SK-N-SH (cell line): ENCODE measurements at regions not wholly inside any gene's neighbourhood (a gene's known extent, or its start where the extent isn't known, plus 50 kb on each side); places are given as distances from the start of the nearest gene placed in this dataset.

Experiments used
- EP300 ChIP-seq, 2 experiments: IDR thresholded peaks; 2 replicates each; pipeline versions ENCODE4 v1.4.0 to v1.6.1; 2012; ENCODE audit warnings: borderline replicate concordance in 1 of 2, low read depth in 1 of 2, low read length in 1 of 2
- GABPA ChIP-seq: IDR thresholded peaks from 2 replicates; pipeline ENCODE4 v1.4.0; 2012; ENCODE audit warnings: low read depth, mild to moderate bottlenecking
- GATA2 ChIP-seq: sonication (generic); formaldehyde crosslinking; IDR thresholded peaks from 2 replicates; pipeline ENCODE4 v1.5.0; 2020; ENCODE audit warnings: mild to moderate bottlenecking, missing genetic modification reagents
- IRF3 ChIP-seq: fragments of 150-350 bp; IDR thresholded peaks from 2 replicates; pipeline ENCODE4 v1.6.1; 2016; ENCODE audit warnings: mild to moderate bottlenecking, low read depth, low read length
- POLR2AphosphoS5 ChIP-seq: IDR thresholded peaks from 2 replicates; pipeline ENCODE4 v1.6.1; 2012; ENCODE audit warnings: low read depth, low read length
- RAD21 ChIP-seq: IDR thresholded peaks from 2 replicates; pipeline ENCODE4 v1.6.1; 2012; ENCODE audit warnings: mild to moderate bottlenecking, low read length
- SMC3 ChIP-seq: IDR thresholded peaks from 2 replicates; pipeline ENCODE4 v1.6.1; 2012; ENCODE audit warnings: low read depth, low read length, improper control_type of control experiment
- TEAD4 ChIP-seq: IDR thresholded peaks from 2 replicates; pipeline ENCODE4 v1.4.0; 2012; ENCODE audit warnings: mild to moderate bottlenecking, borderline replicate concordance; ENCODE audit not compliant: insufficient read depth
- USF2 ChIP-seq: fragments of 150-350 bp; IDR thresholded peaks from 2 replicates; pipeline ENCODE4 v1.6.1; 2017; ENCODE audit warnings: antibody characterized with exemption, low read length, low read depth, borderline replicate concordance
- YY1 ChIP-seq: IDR thresholded peaks from 2 replicates; pipeline ENCODE4 v1.4.0; 2012; ENCODE audit warnings: low read depth, mild to moderate bottlenecking
- TF ChIP-seq, protein P1 (sequence below): fragments of 200-600 bp; sonication (generic); IDR thresholded peaks from 2 replicates; pipeline ENCODE4 v1.6.1; 2017; ENCODE audit warnings: antibody characterized with exemption, mild to moderate bottlenecking, moderate library complexity

DNA sequence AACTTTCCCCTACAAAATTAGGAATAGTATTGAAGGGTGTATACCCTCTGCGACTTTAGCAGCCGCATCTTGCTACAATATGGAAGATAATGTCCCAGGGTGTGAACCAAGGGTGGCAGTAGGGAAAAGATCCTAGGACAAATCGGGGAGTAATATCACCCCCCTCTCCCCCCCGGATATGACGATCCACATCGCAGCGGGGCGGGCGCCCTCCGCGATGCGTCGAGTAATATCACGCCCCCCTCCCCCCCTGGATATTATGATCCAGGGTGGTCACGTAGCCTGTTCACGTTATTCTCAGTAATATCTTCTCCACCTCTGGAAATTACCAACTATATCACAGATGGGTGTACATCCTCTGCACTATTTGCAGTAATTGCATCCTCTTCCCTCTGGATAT lies 82.9 kb downstream of the DAPL1 start:
- TF ChIP-seq SMC3 (no peak), GATA2 (CRISPR knock-in tag) (no peak), USF2 (no peak), POLR2AphosphoS5 (no peak), TEAD4 (no peak), EP300 (IDR thresholded peaks at IDR 0.05; ENCODE audit: borderline replicate concordance in 1 of 2, low read depth in 1 of 2, low read length in 1 of 2) (no peak), YY1 (no peak), RAD21 (no peak), IRF3 (no peak), GABPA (no peak)
- TF ChIP-seq, protein P1, sequence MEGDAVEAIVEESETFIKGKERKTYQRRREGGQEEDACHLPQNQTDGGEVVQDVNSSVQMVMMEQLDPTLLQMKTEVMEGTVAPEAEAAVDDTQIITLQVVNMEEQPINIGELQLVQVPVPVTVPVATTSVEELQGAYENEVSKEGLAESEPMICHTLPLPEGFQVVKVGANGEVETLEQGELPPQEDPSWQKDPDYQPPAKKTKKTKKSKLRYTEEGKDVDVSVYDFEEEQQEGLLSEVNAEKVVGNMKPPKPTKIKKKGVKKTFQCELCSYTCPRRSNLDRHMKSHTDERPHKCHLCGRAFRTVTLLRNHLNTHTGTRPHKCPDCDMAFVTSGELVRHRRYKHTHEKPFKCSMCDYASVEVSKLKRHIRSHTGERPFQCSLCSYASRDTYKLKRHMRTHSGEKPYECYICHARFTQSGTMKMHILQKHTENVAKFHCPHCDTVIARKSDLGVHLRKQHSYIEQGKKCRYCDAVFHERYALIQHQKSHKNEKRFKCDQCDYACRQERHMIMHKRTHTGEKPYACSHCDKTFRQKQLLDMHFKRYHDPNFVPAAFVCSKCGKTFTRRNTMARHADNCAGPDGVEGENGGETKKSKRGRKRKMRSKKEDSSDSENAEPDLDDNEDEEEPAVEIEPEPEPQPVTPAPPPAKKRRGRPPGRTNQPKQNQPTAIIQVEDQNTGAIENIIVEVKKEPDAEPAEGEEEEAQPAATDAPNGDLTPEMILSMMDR = no peak
